ENCODE measurements at regions not wholly inside any gene's neighbourhood (a gene's known extent, or its start where the extent isn't known, plus 50 kb on each side); places are given as distances from the start of the nearest gene placed in this dataset.
"Not testable (repeated sequence)": the region's sequence is repeated elsewhere in the genome, so short reads cannot be mapped to it uniquely, and the experiment has no call there.

- DNase-seq (ENCODE audit: low read depth), result no peak
Observed at GRCh38 chr5:32534041-32534440, 51.3 kb upstream of the SUB1 start.

- DNase-seq (ENCODE audit: low read depth), result no peak
Observed at GRCh38 chr5:32531885-32532520, 53.4 kb upstream of the SUB1 start.

- not testable (repeated sequence) for DNase-seq (ENCODE audit: low read depth)
Observed at GRCh38 chr5:32527321-32527720, 58.0 kb upstream of the SUB1 start.

- no peak for DNase-seq (ENCODE audit: low read depth)
Observed at GRCh38 chr5:32526810-32527209, 58.5 kb upstream of the SUB1 start.

- DNase-seq (ENCODE audit: low read depth), result no peak
Observed at GRCh38 chr5:32523625-32524024, 61.7 kb upstream of the SUB1 start.

- peak; percentile 81 for DNase-seq (ENCODE audit: low read depth)
Observed at GRCh38 chr5:32522429-32523143, 62.8 kb upstream of the SUB1 start.

GRCh38 chr5:32521481-32521880, 63.9 kb upstream of the SUB1 start:
- DNase-seq (ENCODE audit: low read depth), result no peak

- DNase-seq (ENCODE audit: low read depth), result no peak
Observed at GRCh38 chr5:32520972-32521371, 64.4 kb upstream of the SUB1 start.

GRCh38 chr5:32520356-32520755, 65.0 kb upstream of the SUB1 start:
- DNase-seq (ENCODE audit: low read depth), result peak; percentile 44

GRCh38 chr5:32519508-32519907, 65.8 kb upstream of the SUB1 start:
- no peak for DNase-seq (ENCODE audit: low read depth)

GRCh38 chr5:32514806-32515205, 70.3 kb upstream of the ZFR start:
- no peak for DNase-seq (ENCODE audit: low read depth)

- peak; percentile 63 for DNase-seq (ENCODE audit: low read depth)
Observed at GRCh38 chr5:32512926-32513325, 68.4 kb upstream of the ZFR start.

GRCh38 chr5:32511776-32512374, 67.3 kb upstream of the ZFR start:
- no peak for DNase-seq (ENCODE audit: low read depth)

GRCh38 chr5:32510860-32511259, 66.3 kb upstream of the ZFR start:
- peak; percentile 43 for DNase-seq (ENCODE audit: low read depth)

GRCh38 chr5:32508806-32509805, 64.6 kb upstream of the ZFR start:
- DNase-seq (ENCODE audit: low read depth), result no peak

- peak; percentile 61 for DNase-seq (ENCODE audit: low read depth)
Observed at GRCh38 chr5:32507738-32508434, 63.3 kb upstream of the ZFR start.

GRCh38 chr5:32506799-32507198, 62.3 kb upstream of the ZFR start:
- peak; percentile 59 for DNase-seq (ENCODE audit: low read depth)

GRCh38 chr5:32506201-32506661, 61.7 kb upstream of the ZFR start:
- DNase-seq (ENCODE audit: low read depth), result peak; percentile 46

- peak; percentile 23 for DNase-seq (ENCODE audit: low read depth)
Observed at GRCh38 chr5:32505756-32506155, 61.2 kb upstream of the ZFR start.

- peak; percentile 94 for DNase-seq (ENCODE audit: low read depth)
Observed at GRCh38 chr5:32504989-32505596, 60.6 kb upstream of the ZFR start.

Measured in myocyte (in vitro differentiated cells).